Activated naive CD4-positive, alpha-beta T cell treated with anti-CD3 and anti-CD28 coated beads for 36 hours (primary cell): ENCODE measurements at regions not wholly inside any gene's neighbourhood (a gene's known extent, or its start where the extent isn't known, plus 50 kb on each side); places are given as distances from the start of the nearest gene placed in this dataset.

Experiments
- CTCF ChIA-PET: fragments of 350-600 bp; sonication (Branson Sonifier 250); formaldehyde crosslinking; loops from one replicate; lab custom pipeline; 2021; ENCODE audit warnings: antibody characterized with exemption; lab: Charles Lee
- DNase-seq: peaks from one replicate; pipeline ENCODE4 v3.0.0-alpha.2; 2020
- H3K27ac Mint-ChIP-seq: one replicate; pipeline ENCODE4 v1.8.0; 2021; ENCODE audit warnings: mild to moderate bottlenecking, mixed read lengths
- H3K27me3 Mint-ChIP-seq: one replicate; pipeline ENCODE4 v1.8.0; 2021; ENCODE audit warnings: low read depth, mixed read lengths
- H3K36me3 Mint-ChIP-seq: one replicate; pipeline ENCODE4 v1.8.0; 2021; ENCODE audit warnings: low read depth, mixed read lengths
- H3K4me1 Mint-ChIP-seq: one replicate; pipeline ENCODE4 v1.8.0; 2021; ENCODE audit warnings: low read depth, mixed read lengths
- H3K4me3 Mint-ChIP-seq: one replicate; pipeline ENCODE4 v1.8.0; 2021; ENCODE audit warnings: mild to moderate bottlenecking, moderate library complexity, mixed read lengths
- H3K9me3 Mint-ChIP-seq: one replicate; pipeline ENCODE4 v1.8.0; 2021; ENCODE audit warnings: mixed read lengths
- intact Hi-C: fragments of 100-400 bp; cut with micrococcal nuclease; formaldehyde crosslinking; loops from one replicate; pipeline ENCODE4 v1.15.1; 2023

DNA sequence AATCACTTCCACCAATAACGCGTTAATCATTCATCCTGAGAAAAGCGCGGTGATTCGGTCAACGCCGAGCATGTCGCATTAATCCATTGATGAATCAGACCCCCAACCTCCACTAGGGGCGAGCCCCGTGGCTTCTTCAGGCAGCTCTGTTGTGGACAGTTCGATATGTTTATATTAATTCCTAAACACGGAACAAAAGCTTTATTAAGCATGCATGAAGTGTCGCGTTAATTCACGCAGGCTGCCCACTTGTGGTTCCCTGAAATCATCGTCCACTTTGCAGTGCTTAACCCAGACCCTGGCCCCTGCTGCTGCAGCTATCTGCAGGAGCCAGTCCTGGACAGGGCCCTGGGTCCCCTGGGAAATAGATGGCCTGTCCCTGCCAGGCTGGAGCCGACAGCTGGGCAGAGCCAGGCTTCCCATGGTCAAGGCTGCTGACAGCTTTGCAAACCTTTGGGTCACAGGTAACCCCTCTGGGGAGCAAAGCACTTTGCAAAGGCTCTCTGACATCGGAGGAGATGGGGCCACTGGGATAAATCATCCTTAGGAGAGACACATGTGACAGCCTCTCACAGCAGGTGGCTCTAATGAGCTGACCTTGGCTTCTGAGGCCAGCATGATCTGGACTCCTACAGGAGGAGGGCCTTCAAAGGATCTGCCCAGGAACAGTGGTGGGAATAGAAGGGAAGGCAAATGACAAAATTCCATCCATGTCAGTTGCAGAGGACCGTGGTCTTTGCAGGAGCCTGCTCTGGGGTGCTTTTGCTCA, 137.0 kb upstream of the AJAP1 start:
- no peaks in the 10 kb centered on the region for H3K9me3 Mint-ChIP-seq
- no peak overlapping the region for H3K4me3 Mint-ChIP-seq
- H3K4me1 Mint-ChIP-seq: no peaks in the 10 kb centered on the region
- CTCF ChIA-PET: no interaction called here
- peaks cover 8% of the 10 kb centered on the region for H3K27me3 Mint-ChIP-seq
- intact Hi-C loops: no loop called here
- no peak for DNase-seq
- H3K27ac Mint-ChIP-seq: no peak overlapping the region
- H3K36me3 Mint-ChIP-seq: no peaks in the 10 kb centered on the region

DNA sequence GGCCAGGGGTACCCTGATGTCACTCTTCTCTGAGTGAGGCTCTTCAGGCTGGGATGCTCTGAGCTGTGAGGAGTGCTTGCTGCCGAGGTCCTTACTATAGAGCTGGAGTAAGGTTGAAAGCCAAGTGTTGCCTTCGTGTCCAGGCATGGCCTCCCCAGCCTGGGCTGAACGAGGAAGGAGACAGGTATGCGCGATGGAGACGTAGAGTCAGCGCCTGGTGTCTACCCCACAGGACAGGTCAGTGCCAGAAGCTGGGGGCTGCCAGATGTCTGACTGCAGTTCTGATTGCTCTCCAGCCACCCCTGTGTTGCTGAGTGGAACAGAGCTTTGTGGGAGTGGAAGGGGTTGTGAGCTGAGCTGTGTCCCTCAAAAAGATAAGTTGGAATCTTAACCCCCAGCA, 135.8 kb upstream of the AJAP1 start:
- Mint-ChIP-seq H3K36me3 (no peaks in the 10 kb centered on the region), H3K4me3 (no peak overlapping the region), H3K4me1 (no peaks in the 10 kb centered on the region), H3K9me3 (no peaks in the 10 kb centered on the region), H3K27me3 (peaks cover 8% of the 10 kb centered on the region), H3K27ac (no peak overlapping the region)
- DNase-seq: no peak
- intact Hi-C loops: no loop called here
- CTCF ChIA-PET: no interaction called here

GRCh38 chr1:4519954-4520353, 134.5 kb upstream of the AJAP1 start:
- Mint-ChIP-seq H3K27me3 (peaks cover 3% of the 10 kb centered on the region), H3K4me1 (no peaks in the 10 kb centered on the region), H3K4me3 (no peak overlapping the region), H3K9me3 (no peaks in the 10 kb centered on the region), H3K27ac (no peak overlapping the region), H3K36me3 (no peaks in the 10 kb centered on the region)
- CTCF ChIA-PET: no interaction called here
- DNase-seq: no peak
- intact Hi-C loops: no loop called here

- Mint-ChIP-seq H3K4me1 (no peaks in the 10 kb centered on the region), H3K9me3 (no peaks in the 10 kb centered on the region), H3K27me3 (peaks cover 3% of the 10 kb centered on the region), H3K4me3 (no peak overlapping the region), H3K27ac (no peak overlapping the region), H3K36me3 (no peaks in the 10 kb centered on the region)
- intact Hi-C loops: no loop called here
- CTCF ChIA-PET: no interaction called here
- no peak for DNase-seq
Measured at GRCh38 chr1:4523551-4523950, 130.9 kb upstream of the AJAP1 start.

- Mint-ChIP-seq H3K27ac (no peak overlapping the region), H3K4me3 (no peak overlapping the region), H3K9me3 (no peaks in the 10 kb centered on the region), H3K27me3 (no peaks in the 10 kb centered on the region), H3K36me3 (no peaks in the 10 kb centered on the region), H3K4me1 (no peaks in the 10 kb centered on the region)
- intact Hi-C loops: no loop called here
- no peak for DNase-seq
- CTCF ChIA-PET: no interaction called here
Measured at GRCh38 chr1:4526747-4527146, 127.7 kb upstream of the AJAP1 start.

- no peak overlapping the region for H3K4me3 Mint-ChIP-seq
- intact Hi-C loops: no loop called here
- no peak for DNase-seq
- CTCF ChIA-PET: no interaction called here
- no peaks in the 10 kb centered on the region for H3K4me1 Mint-ChIP-seq
- H3K27me3 Mint-ChIP-seq: peaks cover 5% of the 10 kb centered on the region
- no peaks in the 10 kb centered on the region for H3K9me3 Mint-ChIP-seq
- H3K27ac Mint-ChIP-seq: no peak overlapping the region
- no peaks in the 10 kb centered on the region for H3K36me3 Mint-ChIP-seq
Measured at GRCh38 chr1:4527819-4528218, 126.6 kb upstream of the AJAP1 start.

DNA sequence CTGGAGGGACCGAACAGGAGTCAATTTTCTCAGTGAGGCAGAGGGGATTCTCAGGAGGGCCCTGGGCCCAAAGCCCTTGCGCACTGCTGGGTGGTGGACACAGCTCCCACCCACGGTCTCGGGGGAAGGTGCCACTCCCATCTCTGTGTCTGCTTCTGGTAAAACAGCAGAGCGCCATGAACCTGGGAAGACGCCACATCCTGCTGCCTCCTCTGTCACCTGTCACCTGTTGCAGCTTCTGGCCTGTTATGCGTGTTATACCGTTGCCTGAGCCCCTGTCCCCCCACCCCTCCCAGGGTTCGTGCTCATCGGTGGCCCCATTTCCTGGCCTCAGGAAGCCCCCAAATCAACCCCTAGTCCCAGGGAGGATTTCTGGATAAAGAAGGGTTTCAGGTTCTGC, 125.8 kb upstream of the AJAP1 start:
- CTCF ChIA-PET: no interaction called here

DNA sequence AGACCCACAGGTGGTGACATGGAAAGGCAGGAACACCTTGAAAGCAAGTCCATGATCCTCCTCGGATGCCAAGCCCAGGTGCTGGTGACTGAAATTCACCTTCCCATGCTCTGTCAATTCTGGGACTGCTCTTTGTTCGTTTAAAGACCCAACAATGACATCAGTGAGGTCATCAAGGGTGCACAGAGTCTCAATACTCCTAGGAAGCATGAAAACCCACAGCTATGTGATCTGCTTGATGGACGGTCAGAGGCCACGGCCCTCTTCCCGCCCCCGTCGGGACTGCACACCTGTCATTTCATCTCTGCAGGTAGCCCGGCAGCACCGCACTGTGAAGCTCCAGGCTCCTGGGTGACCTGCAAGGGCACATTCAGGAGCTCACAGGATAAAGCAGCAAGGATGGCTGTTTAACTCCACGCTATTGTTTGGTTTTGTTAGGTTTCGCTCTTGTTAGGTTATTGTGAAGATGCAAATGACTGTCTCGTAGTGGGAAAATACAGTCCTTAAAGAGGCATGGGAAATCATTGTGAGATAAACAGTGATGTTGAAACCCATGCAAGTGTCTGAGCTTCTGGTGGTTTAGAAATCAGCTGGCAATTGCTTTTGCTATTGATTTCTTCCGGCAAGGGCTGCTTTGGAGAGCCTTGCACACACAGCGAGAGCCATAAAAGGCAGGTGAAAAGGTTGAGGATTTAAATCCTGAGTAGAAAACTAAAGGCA, 124.8 kb upstream of the AJAP1 start:
- H3K4me1 Mint-ChIP-seq: no peaks in the 10 kb centered on the region
- intact Hi-C loops: no loop called here
- no peak overlapping the region for H3K4me3 Mint-ChIP-seq
- H3K27ac Mint-ChIP-seq: no peak overlapping the region
- peaks cover 6% of the 10 kb centered on the region for H3K27me3 Mint-ChIP-seq
- H3K36me3 Mint-ChIP-seq: no peaks in the 10 kb centered on the region
- CTCF ChIA-PET: no interaction called here
- no peak for DNase-seq
- H3K9me3 Mint-ChIP-seq: peaks cover 1% of the 10 kb centered on the region

More for the DNA sequence above, 125.8 kb upstream of the AJAP1 start:
- DNase-seq: no peak
- no peaks in the 10 kb centered on the region for H3K4me1 Mint-ChIP-seq
- intact Hi-C loops: no loop called here
- H3K27me3 Mint-ChIP-seq: peaks cover 6% of the 10 kb centered on the region
- no peak overlapping the region for H3K4me3 Mint-ChIP-seq
- H3K9me3 Mint-ChIP-seq: no peaks in the 10 kb centered on the region
- no peaks in the 10 kb centered on the region for H3K36me3 Mint-ChIP-seq
- H3K27ac Mint-ChIP-seq: no peak overlapping the region

- Mint-ChIP-seq H3K27me3 (peaks cover 6% of the 10 kb centered on the region), H3K36me3 (no peaks in the 10 kb centered on the region), H3K27ac (no peak overlapping the region), H3K4me1 (no peaks in the 10 kb centered on the region), H3K4me3 (no peak overlapping the region), H3K9me3 (peaks cover 1% of the 10 kb centered on the region)
- CTCF ChIA-PET: no interaction called here
- no peak for DNase-seq
- intact Hi-C loops: no loop called here
Measured at GRCh38 chr1:4530166-4530785, 124.1 kb upstream of the AJAP1 start.

DNA sequence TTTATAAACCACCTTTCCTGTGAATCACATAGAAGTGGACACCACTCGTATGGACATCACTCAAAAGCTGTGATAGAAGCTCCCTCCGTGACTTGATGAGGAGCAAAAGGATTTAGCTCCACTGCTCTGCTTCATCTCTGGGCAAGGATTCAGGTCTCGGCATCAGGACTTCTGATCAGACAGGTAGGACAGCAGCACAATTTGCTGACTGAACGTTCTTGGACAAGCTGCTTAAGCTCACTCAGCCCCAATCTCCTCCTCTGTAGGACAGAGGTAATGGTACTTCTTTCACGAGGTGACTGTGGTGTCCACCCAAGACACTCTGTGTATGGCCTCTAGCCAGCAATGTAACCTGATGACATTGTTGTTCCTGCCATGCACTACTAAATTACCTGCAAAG, 122.6 kb upstream of the AJAP1 start:
- Mint-ChIP-seq H3K4me1 (no peaks in the 10 kb centered on the region), H3K27me3 (peaks cover 6% of the 10 kb centered on the region), H3K9me3 (peaks cover 1% of the 10 kb centered on the region), H3K36me3 (no peaks in the 10 kb centered on the region), H3K27ac (no peak overlapping the region), H3K4me3 (no peak overlapping the region)
- CTCF ChIA-PET: no interaction called here
- DNase-seq: no peak
- intact Hi-C loops: no loop called here

GRCh38 chr1:4532656-4533055, 121.8 kb upstream of the AJAP1 start:
- no peak overlapping the region for H3K27ac Mint-ChIP-seq
- no peak overlapping the region for H3K4me3 Mint-ChIP-seq
- H3K4me1 Mint-ChIP-seq: no peaks in the 10 kb centered on the region
- H3K9me3 Mint-ChIP-seq: peaks cover 1% of the 10 kb centered on the region
- no peak for DNase-seq
- no peaks in the 10 kb centered on the region for H3K36me3 Mint-ChIP-seq
- intact Hi-C loops: no loop called here
- CTCF ChIA-PET: no interaction called here
- H3K27me3 Mint-ChIP-seq: peaks cover 6% of the 10 kb centered on the region

- H3K27me3 Mint-ChIP-seq: peaks cover 8% of the 10 kb centered on the region
- no peak overlapping the region for H3K27ac Mint-ChIP-seq
- H3K4me3 Mint-ChIP-seq: no peak overlapping the region
- no peaks in the 10 kb centered on the region for H3K4me1 Mint-ChIP-seq
- CTCF ChIA-PET: no interaction called here
- intact Hi-C loops: no loop called here
- no peak for DNase-seq
- H3K36me3 Mint-ChIP-seq: no peaks in the 10 kb centered on the region
- H3K9me3 Mint-ChIP-seq: peaks cover 3% of the 10 kb centered on the region
Measured at GRCh38 chr1:4546911-4547310, 107.5 kb upstream of the AJAP1 start.

DNA sequence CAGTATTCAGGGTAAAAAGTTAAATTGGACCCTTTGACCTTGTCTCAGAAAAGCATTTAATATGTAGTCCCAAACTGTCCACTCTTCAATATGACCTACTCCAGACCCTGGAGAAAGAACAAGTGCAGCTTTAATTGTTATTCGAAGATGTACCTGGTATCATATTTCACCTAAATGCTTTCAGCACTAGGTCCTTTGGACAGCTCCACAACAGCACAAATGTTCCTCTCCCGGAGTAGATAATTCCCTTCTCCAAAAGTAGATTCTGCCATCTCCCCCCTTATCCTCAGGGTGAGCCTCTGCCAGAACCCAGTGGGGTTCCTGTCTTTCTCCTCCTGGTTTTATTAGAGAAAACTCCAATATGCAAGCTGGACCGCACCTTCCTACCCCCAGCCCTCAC, 104.5 kb upstream of the AJAP1 start:
- intact Hi-C loops: no loop called here
- CTCF ChIA-PET: no interaction called here
- Mint-ChIP-seq H3K27ac (no peak overlapping the region), H3K9me3 (no peaks in the 10 kb centered on the region), H3K4me3 (no peak overlapping the region), H3K4me1 (no peaks in the 10 kb centered on the region), H3K27me3 (peaks cover 9% of the 10 kb centered on the region), H3K36me3 (no peaks in the 10 kb centered on the region)
- no peak for DNase-seq
